MM.1S (cell line): ENCODE measurements at regions not wholly inside any gene's neighbourhood (a gene's known extent, or its start where the extent isn't known, plus 50 kb on each side); places are given as distances from the start of the nearest gene placed in this dataset.

Experiments used
- EZH2 ChIP-seq: fragments of 300-600 bp; sonication (generic); optimal IDR thresholded peaks from 2 replicates; pipeline ENCODE3; 2017; ENCODE audit warnings: low read depth, mild to moderate bottlenecking, antibody characterized with exemption, low read length, mixed read lengths
- TF ChIP-seq, protein P1 (sequence below): fragments of 300-600 bp; sonication (generic); IDR thresholded peaks from 2 replicates; pipeline ENCODE4 v1.5.1; 2016; ENCODE audit warnings: antibody characterized with exemption, low read length, mixed read lengths

DNA sequence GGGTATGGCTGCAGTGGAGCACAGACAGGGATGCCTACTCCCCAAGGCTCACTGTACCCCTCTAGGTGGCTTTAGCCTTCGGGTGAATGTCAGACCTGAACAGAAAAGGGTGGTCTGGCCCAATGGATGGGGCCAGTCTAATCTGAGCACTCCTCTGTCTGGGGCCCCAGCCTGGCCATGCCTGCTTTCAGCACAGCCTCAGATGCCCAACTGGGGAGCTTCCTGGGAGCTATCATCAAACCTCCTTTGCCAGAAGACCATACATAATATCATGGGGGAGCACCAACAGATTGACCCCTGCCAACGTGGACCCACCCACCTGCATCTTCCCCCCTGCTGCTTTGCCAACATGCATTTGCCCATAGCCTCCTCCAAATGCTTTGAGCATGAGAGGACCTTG is 454.1 kb upstream of the KHDRBS2 start:
- TF ChIP-seq, protein P1, sequence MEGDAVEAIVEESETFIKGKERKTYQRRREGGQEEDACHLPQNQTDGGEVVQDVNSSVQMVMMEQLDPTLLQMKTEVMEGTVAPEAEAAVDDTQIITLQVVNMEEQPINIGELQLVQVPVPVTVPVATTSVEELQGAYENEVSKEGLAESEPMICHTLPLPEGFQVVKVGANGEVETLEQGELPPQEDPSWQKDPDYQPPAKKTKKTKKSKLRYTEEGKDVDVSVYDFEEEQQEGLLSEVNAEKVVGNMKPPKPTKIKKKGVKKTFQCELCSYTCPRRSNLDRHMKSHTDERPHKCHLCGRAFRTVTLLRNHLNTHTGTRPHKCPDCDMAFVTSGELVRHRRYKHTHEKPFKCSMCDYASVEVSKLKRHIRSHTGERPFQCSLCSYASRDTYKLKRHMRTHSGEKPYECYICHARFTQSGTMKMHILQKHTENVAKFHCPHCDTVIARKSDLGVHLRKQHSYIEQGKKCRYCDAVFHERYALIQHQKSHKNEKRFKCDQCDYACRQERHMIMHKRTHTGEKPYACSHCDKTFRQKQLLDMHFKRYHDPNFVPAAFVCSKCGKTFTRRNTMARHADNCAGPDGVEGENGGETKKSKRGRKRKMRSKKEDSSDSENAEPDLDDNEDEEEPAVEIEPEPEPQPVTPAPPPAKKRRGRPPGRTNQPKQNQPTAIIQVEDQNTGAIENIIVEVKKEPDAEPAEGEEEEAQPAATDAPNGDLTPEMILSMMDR, result no peak
- no peak for TF ChIP-seq EZH2
